ENCODE measurements at regions not wholly inside any gene's neighbourhood (a gene's known extent, or its start where the extent isn't known, plus 50 kb on each side); places are given as distances from the start of the nearest gene placed in this dataset.

- no peak for TF ChIP-seq CTCF (IDR thresholded peaks at IDR 0.05)
- TF ChIP-seq ZFX (IDR thresholded peaks at IDR 0.05; ENCODE audit: borderline replicate concordance) = no peak
Observed at GRCh38 chr1:104868794-104869193, 1119.1 kb downstream of the AMY1C start.
